Pons (tissue), 1 donor: ENCODE measurements at regions not wholly inside any gene's neighbourhood (a gene's known extent, or its start where the extent isn't known, plus 50 kb on each side); places are given as distances from the start of the nearest gene placed in this dataset.

Experiments
- DNase-seq: peaks from one replicate; pipeline ENCODE4 v3.0.0-alpha.2; 2016; ENCODE audit warnings: low spot score

GRCh38 chr1:229760478-229760996 is 134.5 kb downstream of the URB2 start:
- no peak for DNase-seq

GRCh38 chr1:229762891-229763290 is 136.8 kb downstream of the URB2 start:
- no peak for DNase-seq

- no peak for DNase-seq
Observed at GRCh38 chr1:229768232-229768631, 142.2 kb downstream of the URB2 start.

GRCh38 chr1:229769006-229769405 is 143.0 kb downstream of the URB2 start:
- no peak for DNase-seq

- DNase-seq, result no peak
Observed at GRCh38 chr1:229769809-229770208, 143.8 kb downstream of the URB2 start.

- DNase-seq, result no peak
Observed at GRCh38 chr1:229778794-229779193, 152.7 kb downstream of the URB2 start.

GRCh38 chr1:229781453-229781852 is 155.4 kb downstream of the URB2 start:
- no peak for DNase-seq

GRCh38 chr1:229782469-229782868 is 156.4 kb downstream of the URB2 start:
- no peak for DNase-seq

GRCh38 chr1:229784834-229785233 is 158.8 kb downstream of the URB2 start:
- no peak for DNase-seq

- DNase-seq, result no peak
Observed at GRCh38 chr1:229786974-229787610, 161.0 kb downstream of the URB2 start.

GRCh38 chr1:229788004-229788403 is 162.0 kb downstream of the URB2 start:
- no peak for DNase-seq

- no peak for DNase-seq
Observed at GRCh38 chr1:229792012-229792975, 166.2 kb downstream of the URB2 start.

GRCh38 chr1:229793488-229793887 is 167.4 kb downstream of the URB2 start:
- no peak for DNase-seq

GRCh38 chr1:229798558-229798957 is 172.5 kb downstream of the URB2 start:
- DNase-seq, result no peak

GRCh38 chr1:229803626-229804217 is 177.7 kb downstream of the URB2 start:
- no peak for DNase-seq

- DNase-seq, result no peak
Observed at GRCh38 chr1:229808272-229808671, 182.2 kb downstream of the URB2 start.

GRCh38 chr1:229810140-229810539 is 184.1 kb downstream of the URB2 start:
- no peak for DNase-seq

- no peak for DNase-seq
Observed at GRCh38 chr1:229810961-229811360, 184.9 kb downstream of the URB2 start.

GRCh38 chr1:229812148-229812547 is 186.1 kb downstream of the URB2 start:
- no peak for DNase-seq

GRCh38 chr1:229812693-229813092 is 186.6 kb downstream of the URB2 start:
- DNase-seq, result no peak

GRCh38 chr1:229815076-229815475 is 189.0 kb downstream of the URB2 start:
- DNase-seq, result no peak

GRCh38 chr1:229815961-229816360 is 189.9 kb downstream of the URB2 start:
- no peak for DNase-seq

- no peak for DNase-seq
Observed at GRCh38 chr1:229817936-229818335, 191.9 kb downstream of the URB2 start.
